Caco-2 (cell line): ENCODE measurements at regions not wholly inside any gene's neighbourhood (a gene's known extent, or its start where the extent isn't known, plus 50 kb on each side); places are given as distances from the start of the nearest gene placed in this dataset.

ENCODE experiments used
- BruUV-seq: library from RNA; stranded (reverse); fragments of 400-500 nt; replicated peaks from 2 replicates; lab custom pipeline; 2021; lab: Mats Ljungman, UMichigan
- CTCF ChIA-PET: fragments of 300-600 bp; sonication (Branson Sonifier 250); formaldehyde crosslinking; loops from one replicate; lab custom pipeline; 2022; ENCODE audit warnings: antibody characterized with exemption; lab: Charles Lee
- POLR2A ChIA-PET: fragments of 300-600 bp; sonication (Branson Sonifier 250); formaldehyde crosslinking; loops from one replicate; lab custom pipeline; 2022; ENCODE audit warnings: antibody characterized with exemption; lab: Charles Lee
- DNase-seq, 2 experiments: peaks; one replicate each; pipeline versions ENCODE4 v3.0.0 to v3.0.0-alpha.2; 2020 to 2022
- H3K27me3 ChIP-seq: replicated peaks from 2 replicates; pipeline ENCODE4 v1.6.0; 2011; ENCODE audit warnings: low read length; ENCODE audit not compliant: control insufficient read depth, insufficient read depth
- H3K36me3 ChIP-seq: 2 replicates; pipeline ENCODE4 v1.5.1; 2011; ENCODE audit warnings: low read length; ENCODE audit not compliant: control insufficient read depth, insufficient read depth
- H3K4me1 ChIP-seq: fragments of 250-450 bp; sonication (Bioruptor Pico); 2 replicates; pipeline ENCODE4 v1.5.1; 2020; ENCODE audit warnings: mild to moderate bottlenecking
- H3K4me3 ChIP-seq: 2 replicates; pipeline ENCODE4 v1.5.1; 2011; ENCODE audit warnings: low read depth, mild to moderate bottlenecking, control low read depth, low read length
- H3K9me3 ChIP-seq: fragments of 250-450 bp; sonication (Bioruptor Pico); 2 replicates; pipeline ENCODE4 v1.5.1; 2020; ENCODE audit warnings: mild to moderate bottlenecking, moderate library complexity
- H3K27ac Mint-ChIP-seq: one replicate; pipeline ENCODE4 v1.8.0; 2022; ENCODE audit warnings: mixed read lengths; ENCODE audit not compliant: unreplicated experiment
- H3K27me3 Mint-ChIP-seq: one replicate; pipeline ENCODE4 v1.8.0; 2022; ENCODE audit warnings: mixed read lengths; ENCODE audit not compliant: insufficient read depth, unreplicated experiment
- H3K36me3 Mint-ChIP-seq: one replicate; pipeline ENCODE4 v1.8.0; 2022; ENCODE audit warnings: mild to moderate bottlenecking, mixed read lengths; ENCODE audit not compliant: insufficient read depth, unreplicated experiment
- H3K4me1 Mint-ChIP-seq: one replicate; pipeline ENCODE4 v1.8.0; 2022; ENCODE audit warnings: low read depth, mixed read lengths; ENCODE audit not compliant: unreplicated experiment
- H3K4me3 Mint-ChIP-seq: one replicate; pipeline ENCODE4 v1.8.0; 2022; ENCODE audit warnings: mild to moderate bottlenecking, moderate library complexity, mixed read lengths; ENCODE audit not compliant: unreplicated experiment
- H3K9me3 Mint-ChIP-seq: one replicate; pipeline ENCODE4 v1.8.0; 2022; ENCODE audit warnings: mixed read lengths; ENCODE audit not compliant: unreplicated experiment
- intact Hi-C: fragments of 100-400 bp; cut with micrococcal nuclease; formaldehyde crosslinking; loops from one replicate; pipeline ENCODE4 v1.10.0; 2022; ENCODE audit not compliant: unreplicated experiment
- TF ChIP-seq, protein P1 (sequence below), 2 experiments: fragments of 200-600 bp in 1 of 2; IDR thresholded peaks; 1 replicate in 1 of 2; 2 replicates in 1 of 2; pipeline versions ENCODE4 v1.5.1 to v1.8.0; 2011 to 2022; ENCODE audit warnings: antibody characterized with exemption in 1 of 2, control low read depth in 1 of 2, inconsistent platforms in 1 of 2, low read depth in 1 of 2, low read length in 1 of 2, mild to moderate bottlenecking in 1 of 2, moderate library complexity in 1 of 2; ENCODE audit not compliant: insufficient read depth in 1 of 2, severe bottlenecking in 1 of 2, unreplicated experiment in 1 of 2

- Histone ChIP-seq H3K36me3 (no peaks in the 10 kb centered on the region), H3K4me3 (no peak overlapping the region), H3K4me1 (no peaks in the 10 kb centered on the region), H3K9me3 (no peaks in the 10 kb centered on the region), H3K27me3 (no peaks in the 10 kb centered on the region)
- peaks cover 6% of the 10 kb centered on the region for H3K9me3 Mint-ChIP-seq
- no TSS peak for BruUV-seq
- CTCF ChIA-PET: no interaction called here
- no peak overlapping the region for H3K27ac Mint-ChIP-seq
- DNase-seq: no peak
- peaks cover 3% of the 10 kb centered on the region for H3K27me3 Mint-ChIP-seq
- intact Hi-C loops: no loop called here
- POLR2A ChIA-PET: no interaction called here
- no peaks in the 10 kb centered on the region for H3K4me1 Mint-ChIP-seq
- H3K4me3 Mint-ChIP-seq: no peak overlapping the region
- H3K36me3 Mint-ChIP-seq: no peaks in the 10 kb centered on the region
- TF ChIP-seq, protein P1, sequence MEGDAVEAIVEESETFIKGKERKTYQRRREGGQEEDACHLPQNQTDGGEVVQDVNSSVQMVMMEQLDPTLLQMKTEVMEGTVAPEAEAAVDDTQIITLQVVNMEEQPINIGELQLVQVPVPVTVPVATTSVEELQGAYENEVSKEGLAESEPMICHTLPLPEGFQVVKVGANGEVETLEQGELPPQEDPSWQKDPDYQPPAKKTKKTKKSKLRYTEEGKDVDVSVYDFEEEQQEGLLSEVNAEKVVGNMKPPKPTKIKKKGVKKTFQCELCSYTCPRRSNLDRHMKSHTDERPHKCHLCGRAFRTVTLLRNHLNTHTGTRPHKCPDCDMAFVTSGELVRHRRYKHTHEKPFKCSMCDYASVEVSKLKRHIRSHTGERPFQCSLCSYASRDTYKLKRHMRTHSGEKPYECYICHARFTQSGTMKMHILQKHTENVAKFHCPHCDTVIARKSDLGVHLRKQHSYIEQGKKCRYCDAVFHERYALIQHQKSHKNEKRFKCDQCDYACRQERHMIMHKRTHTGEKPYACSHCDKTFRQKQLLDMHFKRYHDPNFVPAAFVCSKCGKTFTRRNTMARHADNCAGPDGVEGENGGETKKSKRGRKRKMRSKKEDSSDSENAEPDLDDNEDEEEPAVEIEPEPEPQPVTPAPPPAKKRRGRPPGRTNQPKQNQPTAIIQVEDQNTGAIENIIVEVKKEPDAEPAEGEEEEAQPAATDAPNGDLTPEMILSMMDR (IDR thresholded peaks at IDR 0.05; ENCODE audit: insufficient read depth in 1 of 2, low read depth in 1 of 2, low read length in 1 of 2, severe bottlenecking in 1 of 2, unreplicated experiment in 1 of 2): no peak
Observed at GRCh38 chr4:27577951-27578350, 717.3 kb downstream of the STIM2 start.

GRCh38 chr4:27592738-27593137 is 732.1 kb downstream of the STIM2 start:
- no peak for DNase-seq
- CTCF ChIA-PET: no interaction called here
- POLR2A ChIA-PET: no interaction called here
- Mint-ChIP-seq H3K27me3 (peaks cover 2% of the 10 kb centered on the region), H3K4me3 (no peak overlapping the region), H3K9me3 (no peaks in the 10 kb centered on the region), H3K27ac (no peak overlapping the region), H3K4me1 (no peaks in the 10 kb centered on the region), H3K36me3 (no peaks in the 10 kb centered on the region)
- TF ChIP-seq, protein P1 (IDR thresholded peaks at IDR 0.05; ENCODE audit: insufficient read depth in 1 of 2, low read depth in 1 of 2, low read length in 1 of 2, severe bottlenecking in 1 of 2, unreplicated experiment in 1 of 2): no peak
- Histone ChIP-seq H3K36me3 (no peaks in the 10 kb centered on the region), H3K4me1 (no peaks in the 10 kb centered on the region), H3K4me3 (no peak overlapping the region), H3K27me3 (no peaks in the 10 kb centered on the region), H3K9me3 (no peaks in the 10 kb centered on the region)
- intact Hi-C loops: no loop called here
- BruUV-seq: no TSS peak

DNA sequence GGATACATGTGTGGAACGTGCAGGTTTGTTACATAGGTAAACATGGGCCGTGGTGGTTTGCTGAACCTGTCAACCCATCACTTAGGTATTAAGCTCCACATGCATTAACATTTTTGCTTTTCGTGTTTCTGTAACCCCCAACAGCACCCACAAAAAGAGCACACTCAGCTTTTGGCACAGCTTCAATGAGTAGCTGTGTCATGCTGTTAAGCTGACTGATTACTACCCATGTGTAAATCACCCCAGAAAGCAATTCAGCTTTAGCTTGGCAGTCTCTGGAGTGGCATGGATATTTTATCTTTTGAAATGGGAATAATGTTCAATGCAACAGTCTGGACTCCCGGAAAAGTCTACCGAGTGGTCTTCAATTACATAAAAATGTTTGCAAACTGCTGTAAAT is 734.3 kb downstream of the STIM2 start:
- intact Hi-C loops: no loop called here

More for the DNA sequence above, 734.3 kb downstream of the STIM2 start:
- H3K9me3 ChIP-seq: no peaks in the 10 kb centered on the region
- no TSS peak for BruUV-seq
- no peak for DNase-seq
- H3K27ac Mint-ChIP-seq: no peak overlapping the region
- no peak overlapping the region for H3K4me3 ChIP-seq
- TF ChIP-seq, protein P1 (IDR thresholded peaks at IDR 0.05; ENCODE audit: insufficient read depth in 1 of 2, low read depth in 1 of 2, low read length in 1 of 2, severe bottlenecking in 1 of 2, unreplicated experiment in 1 of 2): no peak
- POLR2A ChIA-PET: no interaction called here
- H3K4me1 ChIP-seq: no peaks in the 10 kb centered on the region
- CTCF ChIA-PET: no interaction called here
- no peaks in the 10 kb centered on the region for H3K36me3 ChIP-seq
- no peaks in the 10 kb centered on the region for H3K9me3 Mint-ChIP-seq
- no peak overlapping the region for H3K4me3 Mint-ChIP-seq
- H3K4me1 Mint-ChIP-seq: no peaks in the 10 kb centered on the region
- H3K27me3 Mint-ChIP-seq: peaks cover 2% of the 10 kb centered on the region
- no peaks in the 10 kb centered on the region for H3K36me3 Mint-ChIP-seq
- no peaks in the 10 kb centered on the region for H3K27me3 ChIP-seq
